GM21717 (cell line): ENCODE measurements at regions not wholly inside any gene's neighbourhood (a gene's known extent, or its start where the extent isn't known, plus 50 kb on each side); places are given as distances from the start of the nearest gene placed in this dataset.
"Not testable (repeated sequence)": the region's sequence is repeated elsewhere in the genome, so short reads cannot be mapped to it uniquely, and the experiment has no call there.

Source experiments
- ATAC-seq: cut with Tn5 transposase; IDR thresholded peaks from one replicate; pipeline ENCODE4 v1.9.1; 2021; ENCODE audit warnings: mild to moderate bottlenecking, moderate library complexity; ENCODE audit not compliant: unreplicated experiment

- ATAC-seq, result no peak
Observed at GRCh38 chr6:3900744-3901336, 51.7 kb downstream of the FAM50B start.

- no peak for ATAC-seq
Observed at GRCh38 chr6:3902871-3903648, 53.9 kb downstream of the FAM50B start.

DNA sequence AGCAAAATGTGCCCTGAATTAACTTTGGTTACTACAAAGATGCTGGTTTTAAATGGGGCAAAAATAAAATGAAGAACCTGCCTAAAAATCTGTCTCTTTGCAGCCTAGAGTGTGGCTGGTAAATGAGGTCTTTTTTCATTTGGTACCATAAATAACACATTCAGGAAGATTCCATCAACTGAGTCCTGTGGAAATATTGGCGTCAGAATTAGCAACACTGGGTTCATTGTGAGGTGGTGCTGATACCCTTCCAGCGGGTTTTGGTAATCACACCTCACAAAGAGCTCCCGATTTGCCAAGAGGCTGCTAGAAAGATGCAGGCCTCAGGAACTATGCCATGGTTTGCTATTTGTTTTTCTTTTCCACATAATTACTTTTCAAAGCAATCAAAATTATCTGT lies 55.3 kb downstream of the FAM50B start:
- no peak for ATAC-seq

GRCh38 chr6:3905945-3906845 lies 57.0 kb downstream of the FAM50B start:
- no peak for ATAC-seq

- ATAC-seq, result no peak
Observed at GRCh38 chr6:3906846-3907151, 57.6 kb downstream of the FAM50B start.

GRCh38 chr6:3908223-3908622 lies 59.0 kb downstream of the FAM50B start:
- ATAC-seq, result no peak

DNA sequence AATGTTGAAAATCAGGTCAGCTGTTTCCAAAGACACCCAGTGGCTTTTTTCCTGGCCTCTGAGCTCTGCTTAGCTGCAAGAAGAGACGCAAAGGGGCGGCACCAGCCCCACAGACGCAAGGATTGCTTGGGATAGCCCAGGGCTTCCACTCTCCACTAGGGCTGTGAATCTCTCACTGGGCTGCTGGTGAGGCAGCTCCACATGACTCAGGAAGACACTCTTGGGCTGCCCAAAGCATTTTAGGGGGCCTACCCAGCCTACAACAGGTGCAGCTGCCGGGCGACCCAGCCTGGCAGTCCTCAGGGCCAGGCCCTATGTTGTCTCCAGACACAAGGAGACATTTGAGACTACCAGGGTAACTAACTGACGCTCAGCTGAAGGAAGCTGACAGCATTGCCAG lies 59.8 kb downstream of the FAM50B start:
- no peak for ATAC-seq

- no peak for ATAC-seq
Observed at GRCh38 chr6:3910106-3910663, 61.0 kb downstream of the FAM50B start.

- ATAC-seq, result no peak
Observed at GRCh38 chr6:3911130-3911529, 62.0 kb downstream of the FAM50B start.

DNA sequence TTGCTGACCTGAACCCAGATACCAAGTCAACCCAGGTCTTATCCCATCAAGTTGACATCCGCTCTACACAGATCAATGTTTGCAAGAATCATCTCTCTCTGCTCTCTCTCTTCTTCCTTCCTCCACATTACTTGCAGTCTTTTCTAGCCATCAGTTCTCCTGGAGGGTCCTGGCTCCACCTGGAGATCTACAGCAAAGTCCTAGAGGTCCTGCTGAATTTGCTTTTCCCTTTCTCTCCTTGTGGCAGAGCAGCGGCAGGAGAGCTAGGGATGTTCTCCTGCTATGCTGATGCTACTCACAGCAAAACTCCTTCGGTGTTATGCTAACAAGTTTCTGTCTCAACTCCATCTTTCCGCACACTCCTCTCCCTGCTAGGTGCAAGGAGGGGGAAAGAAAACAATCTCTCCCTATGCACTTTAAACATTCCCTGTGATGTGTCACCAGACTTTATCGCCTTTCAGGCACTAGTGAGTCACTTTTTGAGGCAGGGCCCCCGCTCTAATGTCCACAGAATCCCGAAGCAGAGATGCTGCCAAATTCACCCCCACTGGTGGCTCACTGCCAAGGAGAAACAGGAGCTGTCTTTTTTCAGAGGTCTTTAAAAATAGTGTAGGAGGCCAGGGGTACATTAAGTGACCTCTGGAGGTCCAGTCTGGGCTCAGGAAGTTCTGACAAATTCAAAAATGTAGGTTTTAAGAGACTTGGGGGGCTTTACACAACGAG lies 62.6 kb downstream of the FAM50B start:
- ATAC-seq, result no peak

- no peak for ATAC-seq
Observed at GRCh38 chr6:3912361-3913076, 63.3 kb downstream of the FAM50B start.

DNA sequence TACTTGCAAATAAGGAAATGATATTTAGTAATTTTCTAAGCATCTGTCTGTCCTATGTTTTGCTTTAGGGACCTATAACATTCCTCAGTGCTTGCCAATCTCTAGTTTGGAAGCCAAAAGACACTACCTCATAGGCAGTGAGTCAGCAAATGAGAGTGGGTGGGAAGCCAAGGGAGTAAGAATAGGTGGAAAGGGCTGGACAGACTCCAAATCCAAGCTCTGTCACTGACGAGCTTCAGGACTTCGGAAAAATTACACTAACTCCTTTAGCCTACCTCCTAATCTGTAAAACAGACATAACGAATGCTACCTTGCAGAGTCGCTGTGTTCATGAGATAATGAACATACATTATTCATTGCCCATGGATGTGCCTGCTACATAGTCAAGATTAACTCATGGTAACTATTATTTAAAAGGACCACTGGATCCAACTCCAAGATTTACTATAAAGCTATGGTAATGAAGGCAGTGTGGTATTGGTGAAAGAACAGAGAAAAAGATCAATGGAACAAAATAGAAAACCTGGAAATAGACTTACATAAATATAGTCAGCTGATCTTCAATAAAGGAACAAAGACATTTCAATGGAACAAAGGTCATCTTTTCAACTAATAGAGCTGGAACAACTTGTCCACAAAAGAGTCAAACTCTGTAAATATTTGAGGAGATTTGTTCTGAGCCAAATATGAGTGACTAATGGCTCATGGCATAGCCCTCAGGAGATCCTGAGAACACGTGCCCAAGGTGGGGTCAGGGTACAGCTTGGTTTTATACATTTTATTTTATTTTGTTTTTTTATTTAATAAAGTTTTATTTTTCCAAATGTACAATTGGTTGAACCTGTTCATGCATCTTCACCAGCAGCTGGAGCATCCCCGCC lies 64.1 kb downstream of the FAM50B start:
- no peak for ATAC-seq

- no peak for ATAC-seq
Observed at GRCh38 chr6:3913958-3914337, 64.8 kb downstream of the FAM50B start.

GRCh38 chr6:3915076-3915791 lies 66.1 kb downstream of the FAM50B start:
- ATAC-seq, result no peak

GRCh38 chr6:3916211-3916610 lies 67.0 kb downstream of the FAM50B start:
- ATAC-seq, result no peak

GRCh38 chr6:3916749-3917148 lies 67.6 kb downstream of the FAM50B start:
- not testable (repeated sequence) for ATAC-seq

DNA sequence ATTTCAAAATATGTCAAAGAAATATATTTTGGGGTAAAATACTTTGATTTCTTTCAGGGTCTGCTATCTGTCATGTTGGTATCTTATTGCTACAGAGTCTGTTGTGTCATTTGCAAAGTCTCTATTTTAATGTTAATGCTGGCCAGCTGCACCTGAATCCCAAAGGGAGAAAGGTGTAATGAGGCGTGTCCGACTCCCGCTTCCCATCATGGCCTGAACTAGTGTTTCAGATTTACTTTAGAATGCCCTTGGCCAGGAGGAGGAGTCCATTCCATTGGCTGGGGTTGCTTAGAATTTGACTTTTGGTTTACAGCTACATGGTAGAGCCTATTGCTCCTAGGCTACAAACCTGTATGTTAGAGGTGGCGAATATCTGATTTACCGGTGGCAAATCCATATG lies 69.3 kb downstream of the FAM50B start:
- ATAC-seq, result no peak

DNA sequence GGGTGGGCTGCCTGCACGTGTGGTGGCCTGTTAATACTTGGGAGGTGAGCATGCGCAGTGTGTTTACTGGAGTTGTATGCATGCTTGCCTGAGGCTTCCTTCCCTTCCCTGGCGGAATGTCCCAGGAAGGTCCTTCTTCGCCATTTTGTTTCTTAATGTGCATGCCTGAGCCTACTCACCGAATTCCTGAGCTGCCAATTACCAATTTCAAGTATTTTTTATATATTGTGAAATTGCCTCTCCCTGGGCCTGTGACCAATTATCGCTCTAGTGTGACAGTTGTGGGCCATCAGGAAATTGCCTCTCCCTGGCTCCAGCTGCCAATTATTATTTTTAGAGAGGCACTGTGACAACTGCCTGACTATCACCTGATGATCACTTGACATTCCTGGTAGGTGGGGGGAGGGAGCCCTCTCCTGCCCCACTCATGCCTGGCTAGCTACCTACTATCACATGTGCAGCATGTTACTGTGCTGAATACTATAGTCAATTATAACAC lies 70.0 kb downstream of the FAM50B start:
- no peak for ATAC-seq
